Calu3 (cell line): ENCODE measurements at regions not wholly inside any gene's neighbourhood (a gene's known extent, or its start where the extent isn't known, plus 50 kb on each side); places are given as distances from the start of the nearest gene placed in this dataset.

Experiments
- BruUV-seq: library from RNA; stranded (reverse); fragments of 400-500 nt; replicated peaks from 2 replicates; lab custom pipeline; 2021; lab: Mats Ljungman, UMichigan
- CTCF ChIA-PET: fragments of 300-600 bp; sonication (Branson Sonifier 250); formaldehyde crosslinking; loops from one replicate; lab custom pipeline; 2022; ENCODE audit warnings: antibody characterized with exemption; lab: Charles Lee
- DNase-seq: peaks from one replicate; pipeline ENCODE4 v3.0.0; 2022
- H3K27ac Mint-ChIP-seq: one replicate; pipeline ENCODE4 v1.8.0; 2022; ENCODE audit warnings: mixed read lengths; ENCODE audit not compliant: unreplicated experiment
- H3K27me3 Mint-ChIP-seq: one replicate; pipeline ENCODE4 v1.8.0; 2022; ENCODE audit warnings: mixed read lengths; ENCODE audit not compliant: unreplicated experiment
- H3K36me3 Mint-ChIP-seq: one replicate; pipeline ENCODE4 v1.8.0; 2022; ENCODE audit warnings: mild to moderate bottlenecking, moderate library complexity, mixed read lengths; ENCODE audit not compliant: insufficient read depth, unreplicated experiment
- H3K4me1 Mint-ChIP-seq: one replicate; pipeline ENCODE4 v1.8.0; 2022; ENCODE audit warnings: mild to moderate bottlenecking, low read depth, mixed read lengths; ENCODE audit not compliant: unreplicated experiment
- H3K4me3 Mint-ChIP-seq: one replicate; pipeline ENCODE4 v1.8.0; 2022; ENCODE audit warnings: mild to moderate bottlenecking, low read depth, moderate library complexity, mixed read lengths; ENCODE audit not compliant: unreplicated experiment
- H3K9me3 Mint-ChIP-seq: one replicate; pipeline ENCODE4 v1.8.0; 2022; ENCODE audit warnings: low read depth, mixed read lengths; ENCODE audit not compliant: unreplicated experiment
- intact Hi-C: fragments of 100-400 bp; cut with micrococcal nuclease; formaldehyde crosslinking; loops from one replicate; pipeline ENCODE4 v1.10.0; 2022; ENCODE audit not compliant: unreplicated experiment
- TF ChIP-seq, protein P1 (sequence below): fragments of 200-600 bp; IDR thresholded peaks from one replicate; pipeline ENCODE4 v1.8.0; 2022; ENCODE audit warnings: antibody characterized with exemption; ENCODE audit not compliant: unreplicated experiment

DNA sequence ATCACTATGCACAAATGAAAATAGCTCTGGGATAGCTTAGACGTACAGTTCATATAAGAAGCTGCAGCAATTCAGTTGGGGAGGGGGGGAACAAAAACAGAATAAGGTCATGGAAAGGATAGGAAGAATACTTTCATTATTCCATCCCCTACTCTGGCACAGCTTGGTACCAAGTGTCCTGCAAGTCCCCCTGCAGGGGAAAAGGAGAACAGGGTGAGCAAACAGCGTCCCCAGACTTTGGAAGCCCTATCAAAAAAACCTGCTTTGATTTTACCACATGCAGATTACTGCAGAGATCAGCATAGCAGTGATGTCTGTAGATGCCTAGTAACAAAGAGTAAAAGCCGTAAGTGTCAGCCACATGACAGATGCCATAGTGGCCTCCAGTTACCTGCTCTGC lies 209.4 kb upstream of the NEIL3 start:
- Mint-ChIP-seq H3K27me3 (no peaks in the 10 kb centered on the region), H3K27ac (no peak overlapping the region), H3K4me3 (no peak overlapping the region), H3K4me1 (no peaks in the 10 kb centered on the region), H3K9me3 (no peaks in the 10 kb centered on the region), H3K36me3 (no peaks in the 10 kb centered on the region)
- BruUV-seq: no TSS peak
- TF ChIP-seq, protein P1, sequence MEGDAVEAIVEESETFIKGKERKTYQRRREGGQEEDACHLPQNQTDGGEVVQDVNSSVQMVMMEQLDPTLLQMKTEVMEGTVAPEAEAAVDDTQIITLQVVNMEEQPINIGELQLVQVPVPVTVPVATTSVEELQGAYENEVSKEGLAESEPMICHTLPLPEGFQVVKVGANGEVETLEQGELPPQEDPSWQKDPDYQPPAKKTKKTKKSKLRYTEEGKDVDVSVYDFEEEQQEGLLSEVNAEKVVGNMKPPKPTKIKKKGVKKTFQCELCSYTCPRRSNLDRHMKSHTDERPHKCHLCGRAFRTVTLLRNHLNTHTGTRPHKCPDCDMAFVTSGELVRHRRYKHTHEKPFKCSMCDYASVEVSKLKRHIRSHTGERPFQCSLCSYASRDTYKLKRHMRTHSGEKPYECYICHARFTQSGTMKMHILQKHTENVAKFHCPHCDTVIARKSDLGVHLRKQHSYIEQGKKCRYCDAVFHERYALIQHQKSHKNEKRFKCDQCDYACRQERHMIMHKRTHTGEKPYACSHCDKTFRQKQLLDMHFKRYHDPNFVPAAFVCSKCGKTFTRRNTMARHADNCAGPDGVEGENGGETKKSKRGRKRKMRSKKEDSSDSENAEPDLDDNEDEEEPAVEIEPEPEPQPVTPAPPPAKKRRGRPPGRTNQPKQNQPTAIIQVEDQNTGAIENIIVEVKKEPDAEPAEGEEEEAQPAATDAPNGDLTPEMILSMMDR: no peak
- DNase-seq: no peak
- intact Hi-C loops: loop anchor here (10.0 kb wide), 1 partner anchor 144 kb away; no protein-coding TSS in a partner anchor
- CTCF ChIA-PET: no interaction called here

DNA sequence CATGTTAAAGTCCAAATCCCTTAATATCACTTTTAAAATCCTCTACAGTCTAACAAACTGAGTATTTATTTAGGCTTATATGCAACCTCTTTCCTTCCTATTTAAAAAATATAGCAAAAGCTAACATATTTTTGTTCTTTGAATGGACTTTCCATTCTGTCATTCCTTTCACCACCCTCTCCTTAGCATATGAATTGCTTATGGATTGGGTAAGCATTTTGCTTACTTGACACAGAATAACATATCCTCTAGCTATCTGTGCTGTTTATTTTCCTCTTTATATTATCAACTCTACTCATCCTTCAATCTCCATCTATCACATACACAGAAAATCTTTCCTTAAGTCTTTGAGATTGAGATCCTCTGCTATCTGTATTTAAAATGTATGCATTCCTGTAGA lies 206.1 kb upstream of the NEIL3 start:
- H3K4me3 Mint-ChIP-seq: no peak overlapping the region
- intact Hi-C loops: loop anchor here (10.0 kb wide), 1 partner anchor 141 kb away; no protein-coding TSS in a partner anchor
- BruUV-seq: no TSS peak
- H3K27ac Mint-ChIP-seq: no peak overlapping the region
- H3K27me3 Mint-ChIP-seq: no peaks in the 10 kb centered on the region
- TF ChIP-seq, protein P1: no peak
- no peaks in the 10 kb centered on the region for H3K4me1 Mint-ChIP-seq
- no peaks in the 10 kb centered on the region for H3K9me3 Mint-ChIP-seq
- no peak for DNase-seq
- CTCF ChIA-PET: no interaction called here
- no peaks in the 10 kb centered on the region for H3K36me3 Mint-ChIP-seq

DNA sequence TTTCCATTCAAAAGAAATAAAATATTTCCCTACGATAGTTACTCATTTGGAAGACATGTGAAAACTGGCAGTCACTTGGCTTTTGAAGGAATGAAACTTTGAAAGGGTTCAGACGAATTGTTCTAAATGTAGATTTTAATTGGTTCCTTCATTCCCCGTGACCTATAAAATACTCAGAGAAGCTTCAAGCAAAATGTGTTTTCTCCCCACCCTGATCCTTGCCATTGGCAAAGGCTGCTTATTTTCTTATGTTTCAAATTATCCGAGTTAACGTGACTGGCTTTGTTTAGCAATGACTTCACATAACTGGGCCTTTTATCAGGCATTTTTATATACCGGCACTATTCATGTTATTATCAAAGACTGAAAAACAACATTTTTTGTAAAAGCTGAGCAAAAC lies 204.1 kb upstream of the NEIL3 start:
- H3K27ac Mint-ChIP-seq: no peak overlapping the region
- no peak overlapping the region for H3K4me3 Mint-ChIP-seq
- H3K36me3 Mint-ChIP-seq: no peaks in the 10 kb centered on the region
- no peaks in the 10 kb centered on the region for H3K27me3 Mint-ChIP-seq
- no peaks in the 10 kb centered on the region for H3K4me1 Mint-ChIP-seq
- no TSS peak for BruUV-seq
- TF ChIP-seq, protein P1: no peak
- intact Hi-C loops: loop anchor here (10.0 kb wide), 1 partner anchor 139 kb away; no protein-coding TSS in a partner anchor
- H3K9me3 Mint-ChIP-seq: no peaks in the 10 kb centered on the region
- no peak for DNase-seq
- CTCF ChIA-PET: no interaction called here

DNA sequence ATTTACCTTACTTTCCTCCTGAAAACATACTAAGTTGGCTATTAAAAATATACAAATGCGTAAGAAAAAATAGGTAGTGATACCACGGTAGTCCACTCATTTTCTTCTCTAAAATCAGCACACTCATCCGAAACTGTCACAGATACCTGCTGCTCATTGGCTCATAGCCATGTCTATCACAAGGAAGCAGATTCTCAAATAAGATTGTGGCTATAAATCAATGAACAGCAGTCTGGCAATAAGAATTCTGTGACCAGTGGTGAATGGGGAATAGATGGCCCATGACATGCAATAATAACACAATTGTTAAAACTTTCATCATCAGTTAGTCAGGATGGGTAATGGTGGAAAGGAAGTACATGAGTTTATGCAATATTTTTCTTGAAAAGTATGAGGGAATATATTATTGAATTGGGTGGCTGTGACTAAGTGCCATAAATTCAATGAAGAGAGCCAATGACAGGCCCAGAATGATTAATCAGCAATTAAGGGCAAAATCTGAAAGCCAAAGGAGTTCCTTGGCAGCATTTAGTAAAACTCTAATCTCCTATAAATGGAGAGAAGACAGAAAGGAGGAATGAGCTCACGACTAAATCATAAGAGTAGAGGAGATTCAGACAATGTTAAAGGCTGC lies 202.3 kb upstream of the NEIL3 start:
- no TSS peak for BruUV-seq
- intact Hi-C loops: loop anchor here (10.0 kb wide), 1 partner anchor 137 kb away; no protein-coding TSS in a partner anchor
- no peaks in the 10 kb centered on the region for H3K27me3 Mint-ChIP-seq
- no peak overlapping the region for H3K4me3 Mint-ChIP-seq
- no peaks in the 10 kb centered on the region for H3K36me3 Mint-ChIP-seq
- H3K9me3 Mint-ChIP-seq: peaks cover 2% of the 10 kb centered on the region
- CTCF ChIA-PET: no interaction called here
- no peak for DNase-seq
- H3K27ac Mint-ChIP-seq: no peak overlapping the region
- no peaks in the 10 kb centered on the region for H3K4me1 Mint-ChIP-seq
- TF ChIP-seq, protein P1: no peak
